ENCODE measurements at regions not wholly inside any gene's neighbourhood (a gene's known extent, or its start where the extent isn't known, plus 50 kb on each side); places are given as distances from the start of the nearest gene placed in this dataset.
"Not testable (repeated sequence)": the region's sequence is repeated elsewhere in the genome, so short reads cannot be mapped to it uniquely, and the experiment has no call there.

- DNase-seq = no peak
Observed at GRCh38 chr6:51062166-51062722, 243.6 kb downstream of the TFAP2B start.

GRCh38 chr6:51077821-51078518 lies 259.3 kb downstream of the TFAP2B start:
- no peak for DNase-seq

GRCh38 chr6:51090343-51090742 lies 271.7 kb downstream of the TFAP2B start:
- DNase-seq = no peak

GRCh38 chr6:51093871-51094270 lies 275.2 kb downstream of the TFAP2B start:
- DNase-seq = no peak

- DNase-seq = no peak
Observed at GRCh38 chr6:51094271-51094670, 275.6 kb downstream of the TFAP2B start.

GRCh38 chr6:51098246-51098645 lies 279.6 kb downstream of the TFAP2B start:
- no peak for DNase-seq

GRCh38 chr6:51098791-51099190 lies 280.1 kb downstream of the TFAP2B start:
- no peak for DNase-seq

GRCh38 chr6:51099201-51099600 lies 280.5 kb downstream of the TFAP2B start:
- DNase-seq = no peak

- DNase-seq = no peak
Observed at GRCh38 chr6:51105357-51105756, 286.7 kb downstream of the TFAP2B start.

GRCh38 chr6:51107769-51108203 lies 289.1 kb downstream of the TFAP2B start:
- no peak for DNase-seq

- DNase-seq = no peak
Observed at GRCh38 chr6:51108563-51109234, 290.0 kb downstream of the TFAP2B start.

GRCh38 chr6:51112731-51113130 lies 294.1 kb downstream of the TFAP2B start:
- peak; percentile 8 for DNase-seq

GRCh38 chr6:51116723-51117122 lies 298.1 kb downstream of the TFAP2B start:
- DNase-seq = no peak

GRCh38 chr6:51118792-51119191 lies 300.1 kb downstream of the TFAP2B start:
- no peak for DNase-seq

GRCh38 chr6:51120016-51120415 lies 301.3 kb downstream of the TFAP2B start:
- no peak for DNase-seq

- DNase-seq = not testable (repeated sequence)
Observed at GRCh38 chr6:51121380-51121976, 302.8 kb downstream of the TFAP2B start.

GRCh38 chr6:51129043-51129442 lies 310.4 kb downstream of the TFAP2B start:
- DNase-seq = no peak

GRCh38 chr6:51137777-51138176 lies 319.1 kb downstream of the TFAP2B start:
- no peak for DNase-seq

GRCh38 chr6:51139950-51140385 lies 321.3 kb downstream of the TFAP2B start:
- DNase-seq = no peak

- DNase-seq = no peak
Observed at GRCh38 chr6:51141080-51141479, 322.4 kb downstream of the TFAP2B start.

GRCh38 chr6:51147756-51148155 lies 329.1 kb downstream of the TFAP2B start:
- peak; percentile 1 for DNase-seq

GRCh38 chr6:51152594-51152993 lies 333.9 kb downstream of the TFAP2B start:
- no peak for DNase-seq

GRCh38 chr6:51153109-51153508 lies 334.4 kb downstream of the TFAP2B start:
- no peak for DNase-seq

- not testable (repeated sequence) for DNase-seq
Observed at GRCh38 chr6:51154925-51155324, 336.3 kb downstream of the TFAP2B start.

All from fibroblast of upper back skin (primary cell).